Endothelial cell of umbilical vein (primary cell): ENCODE measurements at regions not wholly inside any gene's neighbourhood (a gene's known extent, or its start where the extent isn't known, plus 50 kb on each side); places are given as distances from the start of the nearest gene placed in this dataset.

Experiments used
- CTCF ChIP-seq, 2 donors: IDR thresholded peaks; 1 replicate in 1 of 2; 2 replicates in 1 of 2; pipeline ENCODE4 v1.5.1; 2011; ENCODE audit warnings: low read length in 2 of 2, mild to moderate bottlenecking in 2 of 2, moderate library complexity in 2 of 2, control low read depth in 1 of 2, inconsistent platforms in 1 of 2, low read depth in 1 of 2; ENCODE audit not compliant: insufficient read depth in 1 of 2; ENCODE audit errors: extremely low read depth in 1 of 2
- JUN ChIP-seq: IDR thresholded peaks from 2 replicates; pipeline ENCODE4 v1.6.1; 2011; ENCODE audit warnings: borderline replicate concordance, low read depth; ENCODE audit not compliant: insufficient read length, insufficient read depth
- POLR2A ChIP-seq: IDR thresholded peaks from 2 replicates; pipeline ENCODE4 v1.6.1; 2012; ENCODE audit warnings: low read depth, mild to moderate bottlenecking, control low read depth, low read length

DNA sequence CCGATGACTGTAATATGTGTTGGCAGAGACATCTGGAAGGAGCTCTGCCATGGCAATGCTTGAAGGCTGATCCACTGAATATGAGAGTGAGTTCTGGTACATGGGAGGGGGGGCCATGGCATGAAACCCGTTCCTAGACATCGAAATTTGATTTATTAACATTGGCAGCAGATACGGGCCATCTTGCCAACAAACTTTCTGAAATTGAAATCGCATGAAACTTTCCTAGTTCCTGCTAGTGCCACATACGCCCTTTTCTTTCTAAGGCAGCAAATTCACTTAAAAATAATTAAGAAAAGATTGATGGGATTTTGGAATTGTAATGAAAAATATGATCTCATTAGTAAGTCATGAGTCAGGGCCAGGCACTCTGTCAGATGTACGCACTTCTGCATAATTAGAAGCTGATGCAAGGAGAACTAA is 91.8 kb upstream of the KMT2C start:
- TF ChIP-seq CTCF (IDR thresholded peaks at IDR 0.05; ENCODE audit: extremely low read depth in 1 of 2, insufficient read depth in 1 of 2, low read depth in 1 of 2, low read length in 2 of 2) = no peak
- TF ChIP-seq POLR2A = no peak
- no peak for TF ChIP-seq JUN
